IPS-15b (cell line): ENCODE measurements at regions not wholly inside any gene's neighbourhood (a gene's known extent, or its start where the extent isn't known, plus 50 kb on each side); places are given as distances from the start of the nearest gene placed in this dataset.

Experiments
- H3K27me3 ChIP-seq: one replicate; pipeline ENCODE4 v1.6.1; 2013; ENCODE audit warnings: low read length; ENCODE audit not compliant: control insufficient read depth, insufficient read depth
- H3K36me3 ChIP-seq: one replicate; pipeline ENCODE4 v1.6.1; 2013; ENCODE audit warnings: low read length; ENCODE audit not compliant: control insufficient read depth, insufficient read depth
- H3K4me1 ChIP-seq: one replicate; pipeline ENCODE4 v1.6.1; 2013; ENCODE audit warnings: mild to moderate bottlenecking, low read length; ENCODE audit not compliant: control insufficient read depth, insufficient read depth
- H3K4me3 ChIP-seq: one replicate; pipeline ENCODE4 v1.5.1; 2013; ENCODE audit warnings: low read depth, low read length
- H3K9ac ChIP-seq: one replicate; pipeline ENCODE4 v1.6.1; 2013; ENCODE audit warnings: low read depth, mild to moderate bottlenecking, low read length
- H3K9me3 ChIP-seq: one replicate; pipeline ENCODE4 v1.6.1; 2013; ENCODE audit warnings: mild to moderate bottlenecking, low read length; ENCODE audit not compliant: control insufficient read depth, insufficient read depth

- H3K27me3 ChIP-seq, result no peaks in the 10 kb centered on the region
- H3K4me1 ChIP-seq, result no peaks in the 10 kb centered on the region
- no peaks in the 10 kb centered on the region for H3K36me3 ChIP-seq
- no peak overlapping the region for H3K4me3 ChIP-seq
- no peak overlapping the region for H3K9ac ChIP-seq
- H3K9me3 ChIP-seq, result no peaks in the 10 kb centered on the region
Observed at GRCh38 chr5:68746643-68747420, 347.0 kb upstream of the SLC30A5 start.

- no peaks in the 10 kb centered on the region for H3K36me3 ChIP-seq
- no peak overlapping the region for H3K4me3 ChIP-seq
- H3K27me3 ChIP-seq, result no peaks in the 10 kb centered on the region
- H3K4me1 ChIP-seq, result no peaks in the 10 kb centered on the region
- H3K9me3 ChIP-seq, result no peaks in the 10 kb centered on the region
- no peak overlapping the region for H3K9ac ChIP-seq
Observed at GRCh38 chr5:68747521-68747920, 346.3 kb upstream of the SLC30A5 start.

- Histone ChIP-seq H3K9me3 (no peaks in the 10 kb centered on the region), H3K4me3 (no peak overlapping the region), H3K9ac (no peak overlapping the region), H3K27me3 (no peaks in the 10 kb centered on the region), H3K4me1 (no peaks in the 10 kb centered on the region), H3K36me3 (no peaks in the 10 kb centered on the region)
Observed at GRCh38 chr5:68748101-68748500, 345.7 kb upstream of the SLC30A5 start.

- H3K9me3 ChIP-seq, result no peaks in the 10 kb centered on the region
- no peak overlapping the region for H3K9ac ChIP-seq
- H3K4me3 ChIP-seq, result no peak overlapping the region
- no peaks in the 10 kb centered on the region for H3K27me3 ChIP-seq
- no peaks in the 10 kb centered on the region for H3K4me1 ChIP-seq
- H3K36me3 ChIP-seq, result no peaks in the 10 kb centered on the region
Observed at GRCh38 chr5:68749077-68749476, 344.7 kb upstream of the SLC30A5 start.

GRCh38 chr5:68749631-68750030 is 344.2 kb upstream of the SLC30A5 start:
- Histone ChIP-seq H3K4me3 (no peak overlapping the region), H3K9me3 (no peaks in the 10 kb centered on the region), H3K27me3 (no peaks in the 10 kb centered on the region), H3K4me1 (no peaks in the 10 kb centered on the region), H3K9ac (no peak overlapping the region), H3K36me3 (no peaks in the 10 kb centered on the region)

GRCh38 chr5:68751661-68752060 is 342.2 kb upstream of the SLC30A5 start:
- Histone ChIP-seq H3K4me1 (no peaks in the 10 kb centered on the region), H3K9me3 (no peaks in the 10 kb centered on the region), H3K27me3 (no peaks in the 10 kb centered on the region), H3K36me3 (no peaks in the 10 kb centered on the region), H3K9ac (no peak overlapping the region), H3K4me3 (no peak overlapping the region)

GRCh38 chr5:68754536-68754935 is 339.3 kb upstream of the SLC30A5 start:
- Histone ChIP-seq H3K4me1 (no peaks in the 10 kb centered on the region), H3K9me3 (no peaks in the 10 kb centered on the region), H3K36me3 (no peaks in the 10 kb centered on the region), H3K27me3 (no peaks in the 10 kb centered on the region), H3K9ac (no peak overlapping the region), H3K4me3 (no peak overlapping the region)

- Histone ChIP-seq H3K36me3 (no peaks in the 10 kb centered on the region), H3K27me3 (no peaks in the 10 kb centered on the region), H3K4me3 (no peak overlapping the region), H3K9me3 (no peaks in the 10 kb centered on the region), H3K4me1 (no peaks in the 10 kb centered on the region), H3K9ac (no peak overlapping the region)
Observed at GRCh38 chr5:68755293-68755692, 338.5 kb upstream of the SLC30A5 start.

- Histone ChIP-seq H3K9me3 (no peaks in the 10 kb centered on the region), H3K4me1 (no peaks in the 10 kb centered on the region), H3K36me3 (no peaks in the 10 kb centered on the region), H3K27me3 (no peaks in the 10 kb centered on the region), H3K4me3 (no peak overlapping the region), H3K9ac (no peak overlapping the region)
Observed at GRCh38 chr5:68757006-68757405, 336.8 kb upstream of the SLC30A5 start.

GRCh38 chr5:68757626-68758212 is 336.1 kb upstream of the SLC30A5 start:
- Histone ChIP-seq H3K9me3 (no peaks in the 10 kb centered on the region), H3K9ac (no peak overlapping the region), H3K27me3 (no peaks in the 10 kb centered on the region), H3K4me3 (no peak overlapping the region), H3K4me1 (no peaks in the 10 kb centered on the region), H3K36me3 (no peaks in the 10 kb centered on the region)

GRCh38 chr5:68759593-68759992 is 334.2 kb upstream of the SLC30A5 start:
- Histone ChIP-seq H3K4me3 (no peak overlapping the region), H3K9ac (no peak overlapping the region), H3K4me1 (no peaks in the 10 kb centered on the region), H3K36me3 (no peaks in the 10 kb centered on the region), H3K9me3 (no peaks in the 10 kb centered on the region), H3K27me3 (no peaks in the 10 kb centered on the region)

- H3K36me3 ChIP-seq, result no peaks in the 10 kb centered on the region
Observed at GRCh38 chr5:68762201-68762600, 331.6 kb upstream of the SLC30A5 start.

More at GRCh38 chr5:68762201-68762600, 331.6 kb upstream of the SLC30A5 start:
- H3K4me1 ChIP-seq, result no peaks in the 10 kb centered on the region
- H3K9ac ChIP-seq, result no peak overlapping the region
- no peak overlapping the region for H3K4me3 ChIP-seq
- no peaks in the 10 kb centered on the region for H3K27me3 ChIP-seq
- no peaks in the 10 kb centered on the region for H3K9me3 ChIP-seq
